Esophagus muscularis mucosa (tissue), 3 donors: ENCODE measurements at regions not wholly inside any gene's neighbourhood (a gene's known extent, or its start where the extent isn't known, plus 50 kb on each side); places are given as distances from the start of the nearest gene placed in this dataset.

Source experiments
- CTCF ChIP-seq, 3 experiments: fragments of 200-600 bp in 2 of 3; fragments of 450-650 bp in 1 of 3; sonication (generic) in 2 of 3; IDR thresholded peaks; one replicate each; pipeline ENCODE4 v1.5.1; 2017 to 2019; ENCODE audit warnings: antibody characterized with exemption in 3 of 3, mild to moderate bottlenecking in 2 of 3, moderate library complexity in 1 of 3
- POLR2AphosphoS5 ChIP-seq, 2 donors: sonication (generic); formaldehyde crosslinking; IDR thresholded peaks; one replicate each; pipeline ENCODE4 v1.6.1; 2017; ENCODE audit warnings: antibody characterized with exemption in 2 of 2

DNA sequence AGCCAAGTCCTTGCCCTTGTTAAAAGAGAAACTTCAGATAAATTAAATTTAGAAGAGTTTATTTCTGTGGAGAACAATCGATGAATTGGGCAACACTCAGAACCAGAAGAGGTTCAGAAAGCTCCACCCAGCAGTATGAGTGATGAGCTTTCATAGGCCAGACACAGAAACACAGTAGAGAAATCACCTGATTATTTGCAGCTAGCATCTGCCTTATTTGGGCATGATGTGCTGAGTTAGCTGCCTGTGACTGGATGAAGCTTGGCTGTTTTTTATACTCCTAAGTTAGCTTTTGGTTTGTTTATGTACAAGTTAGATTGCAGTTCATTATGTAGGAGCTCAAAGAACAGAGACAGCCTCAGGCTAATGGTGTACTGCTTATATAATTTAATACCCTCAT, 269.5 kb upstream of the SESN3 start:
- TF ChIP-seq CTCF (IDR thresholded peaks at IDR 0.05) (no peak), POLR2AphosphoS5 (IDR thresholded peaks at IDR 0.05) (no peak)
